Uterus (tissue), 2 donors: ENCODE measurements at regions not wholly inside any gene's neighbourhood (a gene's known extent, or its start where the extent isn't known, plus 50 kb on each side); places are given as distances from the start of the nearest gene placed in this dataset.

ENCODE experiments used
- POLR2A ChIP-seq, 2 donors: fragments of 450-650 bp; IDR thresholded peaks; one replicate each; pipeline ENCODE4 v1.6.1; 2016; ENCODE audit warnings: antibody characterized with exemption in 2 of 2, mild to moderate bottlenecking in 1 of 2, moderate library complexity in 1 of 2
- TF ChIP-seq, protein P1 (sequence below), 4 experiments: fragments of 200-600 bp in 2 of 4; fragments of 450-650 bp in 2 of 4; sonication (generic) in 2 of 4; IDR thresholded peaks; one replicate each; pipeline ENCODE4 v1.5.1; 2016 to 2019; ENCODE audit warnings: antibody characterized with exemption in 4 of 4, mild to moderate bottlenecking in 2 of 4, moderate library complexity in 1 of 4

DNA sequence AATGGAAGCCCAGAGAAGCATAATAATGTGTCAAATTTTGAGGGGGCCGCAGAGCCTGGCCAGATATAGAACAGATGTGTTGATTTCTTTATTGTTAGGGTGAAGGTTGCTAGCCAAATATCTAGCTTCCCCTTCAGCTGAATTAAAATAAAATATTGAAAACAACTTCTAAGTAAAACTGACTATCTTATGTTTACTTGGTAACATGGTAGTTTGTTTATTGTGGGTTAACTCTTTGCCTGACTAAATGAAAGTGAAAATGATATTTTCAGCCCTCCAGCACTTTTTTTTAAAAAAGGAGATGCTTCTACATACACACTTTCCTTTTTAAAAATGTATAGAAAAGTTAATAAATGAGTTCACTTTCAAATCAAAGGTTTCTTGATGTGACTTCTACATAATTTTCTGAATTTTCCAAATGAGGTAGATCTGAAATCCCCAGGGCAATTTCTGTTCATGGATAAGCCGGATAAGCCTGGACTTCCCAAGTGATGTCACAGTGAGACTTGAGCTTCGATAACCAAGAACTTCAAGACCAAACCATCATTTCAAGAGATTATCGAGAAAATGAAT, 172.1 kb upstream of the OLIG3 start:
- TF ChIP-seq POLR2A (IDR thresholded peaks at IDR 0.05): no peak
- TF ChIP-seq, protein P1, sequence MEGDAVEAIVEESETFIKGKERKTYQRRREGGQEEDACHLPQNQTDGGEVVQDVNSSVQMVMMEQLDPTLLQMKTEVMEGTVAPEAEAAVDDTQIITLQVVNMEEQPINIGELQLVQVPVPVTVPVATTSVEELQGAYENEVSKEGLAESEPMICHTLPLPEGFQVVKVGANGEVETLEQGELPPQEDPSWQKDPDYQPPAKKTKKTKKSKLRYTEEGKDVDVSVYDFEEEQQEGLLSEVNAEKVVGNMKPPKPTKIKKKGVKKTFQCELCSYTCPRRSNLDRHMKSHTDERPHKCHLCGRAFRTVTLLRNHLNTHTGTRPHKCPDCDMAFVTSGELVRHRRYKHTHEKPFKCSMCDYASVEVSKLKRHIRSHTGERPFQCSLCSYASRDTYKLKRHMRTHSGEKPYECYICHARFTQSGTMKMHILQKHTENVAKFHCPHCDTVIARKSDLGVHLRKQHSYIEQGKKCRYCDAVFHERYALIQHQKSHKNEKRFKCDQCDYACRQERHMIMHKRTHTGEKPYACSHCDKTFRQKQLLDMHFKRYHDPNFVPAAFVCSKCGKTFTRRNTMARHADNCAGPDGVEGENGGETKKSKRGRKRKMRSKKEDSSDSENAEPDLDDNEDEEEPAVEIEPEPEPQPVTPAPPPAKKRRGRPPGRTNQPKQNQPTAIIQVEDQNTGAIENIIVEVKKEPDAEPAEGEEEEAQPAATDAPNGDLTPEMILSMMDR (IDR thresholded peaks at IDR 0.05): no peak
